ENCODE measurements at regions not wholly inside any gene's neighbourhood (a gene's known extent, or its start where the extent isn't known, plus 50 kb on each side); places are given as distances from the start of the nearest gene placed in this dataset.

DNA sequence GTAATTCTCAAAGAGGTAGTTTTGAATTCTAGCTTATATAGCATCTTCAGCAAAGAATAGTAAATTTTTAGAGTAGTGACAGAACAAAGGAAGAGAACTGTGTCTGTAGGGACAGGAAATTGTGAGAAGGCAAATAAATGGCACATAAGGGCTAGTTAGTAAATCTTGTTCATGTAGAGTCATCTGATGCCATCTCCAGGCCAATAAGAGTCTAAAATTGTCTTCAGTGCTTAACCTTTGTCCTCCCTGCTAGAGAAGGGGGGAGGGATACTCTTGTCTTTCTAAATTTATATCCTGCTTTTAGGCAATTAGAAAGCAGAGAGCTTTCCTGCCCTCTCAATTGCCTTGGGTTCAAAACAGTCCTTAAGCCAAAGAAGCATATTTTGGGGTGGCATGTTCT, 87.0 kb upstream of the DNAJC19 start:
- Histone ChIP-seq H3F3A (ENCODE audit: control insufficient read depth, insufficient read depth) (no peaks in the 10 kb centered on the region), H3K27ac (ENCODE audit: low read depth, low read length) (no peak overlapping the region), H3K4me1 (ENCODE audit: control insufficient read depth, low read length) (no peaks in the 10 kb centered on the region), H3K4me3 (ENCODE audit: low read length) (no peak overlapping the region), H3K27me3 (ENCODE audit: control insufficient read depth, low read length) (no peaks in the 10 kb centered on the region), H4K20me1 (ENCODE audit: control insufficient read depth, insufficient read depth, low read depth, low read length) (no peaks in the 10 kb centered on the region), H3K36me3 (ENCODE audit: control insufficient read depth, low read length) (no peaks in the 10 kb centered on the region), H3K9me3 (ENCODE audit: control insufficient read depth, insufficient read depth, low read length) (no peaks in the 10 kb centered on the region), H3K79me2 (ENCODE audit: control insufficient read depth, low read length) (no peaks in the 10 kb centered on the region), H3K4me2 (ENCODE audit: low read length) (no peak overlapping the region), H3K9me2 (replicated peaks; ENCODE audit: control insufficient read depth, low read length) (no peaks in the 10 kb centered on the region)
- no peak for TF ChIP-seq EZH2phosphoT487 (IDR thresholded peaks at IDR 0.05; ENCODE audit: borderline replicate concordance, low read length)
- TF ChIP-seq, protein P1, sequence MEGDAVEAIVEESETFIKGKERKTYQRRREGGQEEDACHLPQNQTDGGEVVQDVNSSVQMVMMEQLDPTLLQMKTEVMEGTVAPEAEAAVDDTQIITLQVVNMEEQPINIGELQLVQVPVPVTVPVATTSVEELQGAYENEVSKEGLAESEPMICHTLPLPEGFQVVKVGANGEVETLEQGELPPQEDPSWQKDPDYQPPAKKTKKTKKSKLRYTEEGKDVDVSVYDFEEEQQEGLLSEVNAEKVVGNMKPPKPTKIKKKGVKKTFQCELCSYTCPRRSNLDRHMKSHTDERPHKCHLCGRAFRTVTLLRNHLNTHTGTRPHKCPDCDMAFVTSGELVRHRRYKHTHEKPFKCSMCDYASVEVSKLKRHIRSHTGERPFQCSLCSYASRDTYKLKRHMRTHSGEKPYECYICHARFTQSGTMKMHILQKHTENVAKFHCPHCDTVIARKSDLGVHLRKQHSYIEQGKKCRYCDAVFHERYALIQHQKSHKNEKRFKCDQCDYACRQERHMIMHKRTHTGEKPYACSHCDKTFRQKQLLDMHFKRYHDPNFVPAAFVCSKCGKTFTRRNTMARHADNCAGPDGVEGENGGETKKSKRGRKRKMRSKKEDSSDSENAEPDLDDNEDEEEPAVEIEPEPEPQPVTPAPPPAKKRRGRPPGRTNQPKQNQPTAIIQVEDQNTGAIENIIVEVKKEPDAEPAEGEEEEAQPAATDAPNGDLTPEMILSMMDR (IDR thresholded peaks at IDR 0.05; ENCODE audit: low read depth, low read length, poor library complexity, severe bottlenecking): no peak

DNA sequence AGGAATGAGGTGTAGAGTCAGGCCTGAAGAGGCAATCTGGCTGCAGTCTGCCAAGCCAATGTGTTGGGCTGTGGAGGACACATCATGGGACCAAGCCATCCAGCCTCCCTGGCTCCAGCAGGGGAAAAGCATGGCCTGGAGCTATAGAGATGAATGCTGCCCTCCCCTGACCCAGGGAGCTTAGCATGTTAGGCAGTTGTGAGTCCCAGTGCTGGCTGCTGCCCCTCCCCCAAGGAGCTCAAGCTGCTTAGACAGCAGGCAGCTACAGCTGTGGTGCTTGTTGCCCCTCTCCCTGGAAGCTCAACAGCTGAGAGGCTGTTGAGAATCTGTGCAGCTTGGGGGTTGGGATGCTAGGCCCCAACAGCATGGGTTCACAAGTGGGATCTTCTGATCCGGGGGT, 85.6 kb upstream of the DNAJC19 start:
- Histone ChIP-seq H3K4me1 (ENCODE audit: control insufficient read depth, low read length) (no peaks in the 10 kb centered on the region), H3K9me3 (ENCODE audit: control insufficient read depth, insufficient read depth, low read length) (no peaks in the 10 kb centered on the region)

DNA sequence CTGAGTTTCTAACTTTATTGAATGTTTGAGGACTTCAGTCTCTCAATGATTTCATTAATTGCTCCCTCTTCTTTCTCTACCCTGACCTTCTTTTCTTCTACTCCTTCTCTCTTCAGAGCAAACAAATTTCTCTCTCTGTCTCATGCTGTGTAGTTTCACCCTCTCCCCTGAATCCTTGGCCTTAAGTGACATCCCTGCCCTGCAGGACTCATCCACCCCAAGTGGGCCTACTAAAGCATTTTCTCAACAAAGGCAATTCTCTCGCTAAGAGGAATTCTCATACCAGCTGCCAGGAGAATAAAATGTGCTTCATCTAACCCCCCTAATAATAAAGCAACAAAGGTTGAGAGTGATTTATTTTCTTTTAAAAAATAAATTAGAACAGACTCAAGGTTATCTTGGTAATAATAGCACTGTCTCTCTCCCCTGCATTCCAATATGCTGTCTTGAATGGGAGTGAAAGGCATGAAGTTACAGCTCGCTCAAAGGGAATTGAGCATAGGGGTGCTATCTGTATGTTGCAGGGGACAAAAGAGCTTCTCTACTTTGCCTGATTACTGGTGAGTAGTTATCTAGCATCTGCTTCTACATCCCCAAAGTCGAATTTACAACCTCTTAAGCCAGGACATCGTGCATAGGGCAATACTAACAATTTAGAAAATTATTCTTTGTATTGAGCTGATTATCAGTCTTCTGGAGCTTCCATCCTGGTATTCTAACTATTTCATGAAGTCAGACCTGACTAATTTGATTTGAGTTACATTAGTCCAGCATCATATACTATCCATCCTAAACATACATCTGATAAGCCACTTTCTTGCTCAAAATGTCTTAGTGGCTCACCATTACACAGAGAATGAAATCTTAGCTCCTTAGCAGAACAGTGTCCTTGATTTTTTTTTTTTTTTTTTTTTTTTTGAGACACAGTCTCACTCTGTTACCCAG, 76.9 kb upstream of the DNAJC19 start:
- no peaks in the 10 kb centered on the region for H3K79me2 ChIP-seq (ENCODE audit: control insufficient read depth, low read length)
- no peaks in the 10 kb centered on the region for H3K27me3 ChIP-seq (ENCODE audit: control insufficient read depth, low read length)
- no peaks in the 10 kb centered on the region for H4K20me1 ChIP-seq (ENCODE audit: control insufficient read depth, insufficient read depth, low read depth, low read length)
- H3K27ac ChIP-seq (ENCODE audit: low read depth, low read length): no peak overlapping the region
- H3K4me3 ChIP-seq (ENCODE audit: low read length): no peak overlapping the region
- H3F3A ChIP-seq (ENCODE audit: control insufficient read depth, insufficient read depth): no peaks in the 10 kb centered on the region
- TF ChIP-seq, protein P1 (IDR thresholded peaks at IDR 0.05; ENCODE audit: low read depth, low read length, poor library complexity, severe bottlenecking): no peak
- no peak for TF ChIP-seq EZH2phosphoT487 (IDR thresholded peaks at IDR 0.05; ENCODE audit: borderline replicate concordance, low read length)
- no peaks in the 10 kb centered on the region for H3K9me3 ChIP-seq (ENCODE audit: control insufficient read depth, insufficient read depth, low read length)
- H3K36me3 ChIP-seq (ENCODE audit: control insufficient read depth, low read length): no peaks in the 10 kb centered on the region
- no peaks in the 10 kb centered on the region for H3K9me2 ChIP-seq (replicated peaks; ENCODE audit: control insufficient read depth, low read length)
- no peaks in the 10 kb centered on the region for H3K4me1 ChIP-seq (ENCODE audit: control insufficient read depth, low read length)
- H3K4me2 ChIP-seq (ENCODE audit: low read length): no peak overlapping the region

More for the DNA sequence above, 85.6 kb upstream of the DNAJC19 start:
- Histone ChIP-seq H3K4me2 (ENCODE audit: low read length) (no peak overlapping the region), H3K27me3 (ENCODE audit: control insufficient read depth, low read length) (no peaks in the 10 kb centered on the region), H4K20me1 (ENCODE audit: control insufficient read depth, insufficient read depth, low read depth, low read length) (no peaks in the 10 kb centered on the region), H3K79me2 (ENCODE audit: control insufficient read depth, low read length) (no peaks in the 10 kb centered on the region), H3K9me2 (replicated peaks; ENCODE audit: control insufficient read depth, low read length) (no peaks in the 10 kb centered on the region), H3K27ac (ENCODE audit: low read depth, low read length) (no peak overlapping the region), H3K4me3 (ENCODE audit: low read length) (no peak overlapping the region), H3K36me3 (ENCODE audit: control insufficient read depth, low read length) (no peaks in the 10 kb centered on the region), H3F3A (ENCODE audit: control insufficient read depth, insufficient read depth) (no peaks in the 10 kb centered on the region)
- TF ChIP-seq, protein P1 (IDR thresholded peaks at IDR 0.05; ENCODE audit: low read depth, low read length, poor library complexity, severe bottlenecking): no peak
- TF ChIP-seq EZH2phosphoT487 (IDR thresholded peaks at IDR 0.05; ENCODE audit: borderline replicate concordance, low read length): no peak
